ENCODE measurements at regions not wholly inside any gene's neighbourhood (a gene's known extent, or its start where the extent isn't known, plus 50 kb on each side); places are given as distances from the start of the nearest gene placed in this dataset.

DNA sequence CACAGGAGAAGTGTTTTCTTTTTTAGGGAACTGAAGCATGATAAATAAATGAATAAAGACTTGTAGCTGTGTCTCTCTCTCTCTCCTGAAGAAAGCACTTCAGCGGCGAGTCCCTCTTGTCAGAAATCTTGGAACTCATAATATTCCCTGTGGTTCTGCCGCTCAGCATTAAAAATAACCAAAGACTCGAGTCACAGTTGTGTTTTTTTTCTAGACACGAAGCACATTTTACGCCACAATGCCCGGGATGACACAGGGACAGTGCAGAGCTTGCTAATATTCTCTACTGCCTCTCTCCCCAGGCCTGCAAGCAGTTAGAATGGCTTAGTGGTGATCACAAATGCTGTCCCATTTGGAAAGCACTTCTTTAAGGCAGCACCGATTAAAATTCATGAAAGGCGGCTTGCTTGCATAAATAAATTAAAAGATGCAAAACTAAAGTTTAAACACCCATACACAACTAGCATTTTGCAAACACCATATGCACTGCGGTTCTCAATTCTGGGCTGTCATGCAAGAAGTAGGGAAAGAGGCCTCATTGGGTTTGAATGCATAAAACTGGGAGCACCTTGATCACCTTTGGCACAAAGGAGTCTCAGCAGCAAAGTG is 597.4 kb downstream of the SOX6 start:
- Histone ChIP-seq H3K4me3 (ENCODE audit: low read depth in 1 of 2, low read length in 2 of 2) (no peak overlapping the region), H3K36me3 (ENCODE audit: insufficient read depth, low read length) (no peaks in the 10 kb centered on the region), H4K20me1 (ENCODE audit: insufficient read depth, low read length) (no peaks in the 10 kb centered on the region), H3K79me2 (ENCODE audit: insufficient read depth, low read length) (no peaks in the 10 kb centered on the region), H3K9me3 (ENCODE audit: insufficient read depth, low read length, severe bottlenecking) (no peaks in the 10 kb centered on the region), H2AFZ (ENCODE audit: low read depth, low read length) (no peak overlapping the region), H3K4me1 (ENCODE audit: insufficient read depth, low read length) (no peaks in the 10 kb centered on the region), H3K27me3 (ENCODE audit: insufficient read depth, low read length, poor library complexity) (no peaks in the 10 kb centered on the region), H3K27ac (ENCODE audit: low read length) (no peak overlapping the region), H3K4me2 (ENCODE audit: insufficient read depth, low read length) (no peak overlapping the region), H3K9ac (ENCODE audit: low read depth, low read length) (no peak overlapping the region)
- TF ChIP-seq EZH2 (IDR thresholded peaks at IDR 0.05; ENCODE audit: borderline replicate concordance, low read depth, low read length, severe bottlenecking) (no peak), CTCF (IDR thresholded peaks at IDR 0.05; ENCODE audit: borderline replicate concordance, extremely low read depth, low read length, poor library complexity, severe bottlenecking) (no peak)
- DNase-seq (no peak), ATAC-seq (ENCODE audit: insufficient read depth, low read depth) (no peak)

- H3K36me3 ChIP-seq (ENCODE audit: insufficient read depth, low read length) = no peaks in the 10 kb centered on the region
- H3K27me3 ChIP-seq (ENCODE audit: insufficient read depth, low read length, poor library complexity) = no peaks in the 10 kb centered on the region
- DNase-seq = no peak
- no peak for ATAC-seq (ENCODE audit: insufficient read depth, low read depth)
- no peak overlapping the region for H3K9ac ChIP-seq (ENCODE audit: low read depth, low read length)
- no peaks in the 10 kb centered on the region for H3K79me2 ChIP-seq (ENCODE audit: insufficient read depth, low read length)
- no peak overlapping the region for H2AFZ ChIP-seq (ENCODE audit: low read depth, low read length)
- H3K4me2 ChIP-seq (ENCODE audit: insufficient read depth, low read length) = no peak overlapping the region
- TF ChIP-seq CTCF (IDR thresholded peaks at IDR 0.05; ENCODE audit: borderline replicate concordance, extremely low read depth, low read length, poor library complexity, severe bottlenecking) (no peak), EZH2 (IDR thresholded peaks at IDR 0.05; ENCODE audit: borderline replicate concordance, low read depth, low read length, severe bottlenecking) (no peak)
- H4K20me1 ChIP-seq (ENCODE audit: insufficient read depth, low read length) = no peaks in the 10 kb centered on the region
- H3K4me3 ChIP-seq (ENCODE audit: low read depth in 1 of 2, low read length in 2 of 2) = no peak overlapping the region
- H3K4me1 ChIP-seq (ENCODE audit: insufficient read depth, low read length) = no peaks in the 10 kb centered on the region
- no peak overlapping the region for H3K27ac ChIP-seq (ENCODE audit: low read length)
- H3K9me3 ChIP-seq (ENCODE audit: insufficient read depth, low read length, severe bottlenecking) = no peaks in the 10 kb centered on the region
Observed at GRCh38 chr11:15761235-15761634, 595.1 kb downstream of the SOX6 start.

GRCh38 chr11:15764326-15764725 is 592.0 kb downstream of the SOX6 start:
- Histone ChIP-seq H3K9me3 (ENCODE audit: insufficient read depth, low read length, severe bottlenecking) (no peaks in the 10 kb centered on the region), H3K27me3 (ENCODE audit: insufficient read depth, low read length, poor library complexity) (no peaks in the 10 kb centered on the region), H3K4me2 (ENCODE audit: insufficient read depth, low read length) (no peak overlapping the region), H3K27ac (ENCODE audit: low read length) (no peak overlapping the region), H3K4me3 (ENCODE audit: low read depth in 1 of 2, low read length in 2 of 2) (no peak overlapping the region), H3K36me3 (ENCODE audit: insufficient read depth, low read length) (no peaks in the 10 kb centered on the region), H3K79me2 (ENCODE audit: insufficient read depth, low read length) (no peaks in the 10 kb centered on the region), H3K4me1 (ENCODE audit: insufficient read depth, low read length) (no peaks in the 10 kb centered on the region), H4K20me1 (ENCODE audit: insufficient read depth, low read length) (no peaks in the 10 kb centered on the region), H3K9ac (ENCODE audit: low read depth, low read length) (no peak overlapping the region), H2AFZ (ENCODE audit: low read depth, low read length) (no peak overlapping the region)
- ATAC-seq (ENCODE audit: insufficient read depth, low read depth) (no peak), DNase-seq (no peak)
- no peak for TF ChIP-seq EZH2 (IDR thresholded peaks at IDR 0.05; ENCODE audit: borderline replicate concordance, low read depth, low read length, severe bottlenecking)

GRCh38 chr11:15764948-15765347 is 591.4 kb downstream of the SOX6 start:
- ATAC-seq (ENCODE audit: insufficient read depth, low read depth) (no peak), DNase-seq (no peak)
- Histone ChIP-seq H2AFZ (ENCODE audit: low read depth, low read length) (no peak overlapping the region), H3K9ac (ENCODE audit: low read depth, low read length) (no peak overlapping the region), H3K79me2 (ENCODE audit: insufficient read depth, low read length) (no peaks in the 10 kb centered on the region), H3K4me2 (ENCODE audit: insufficient read depth, low read length) (no peak overlapping the region), H3K27ac (ENCODE audit: low read length) (no peak overlapping the region), H3K9me3 (ENCODE audit: insufficient read depth, low read length, severe bottlenecking) (no peaks in the 10 kb centered on the region), H4K20me1 (ENCODE audit: insufficient read depth, low read length) (no peaks in the 10 kb centered on the region), H3K4me1 (ENCODE audit: insufficient read depth, low read length) (no peaks in the 10 kb centered on the region), H3K36me3 (ENCODE audit: insufficient read depth, low read length) (no peaks in the 10 kb centered on the region), H3K4me3 (ENCODE audit: low read depth in 1 of 2, low read length in 2 of 2) (no peak overlapping the region), H3K27me3 (ENCODE audit: insufficient read depth, low read length, poor library complexity) (no peaks in the 10 kb centered on the region)
- TF ChIP-seq EZH2 (IDR thresholded peaks at IDR 0.05; ENCODE audit: borderline replicate concordance, low read depth, low read length, severe bottlenecking) = no peak
